Keratinocyte (primary cell): ENCODE measurements at regions not wholly inside any gene's neighbourhood (a gene's known extent, or its start where the extent isn't known, plus 50 kb on each side); places are given as distances from the start of the nearest gene placed in this dataset.
A peak's percentile ranks its signal among the peaks of the same experiment; 100 is the strongest.

Experiments used
- DNase-seq: peaks from one replicate; pipeline ENCODE4 v3.0.0-alpha.2; 2011; ENCODE audit warnings: low read depth, missing footprints, low spot score
- FAIRE-seq: peaks from 2 replicates; lab custom pipeline; 2011; peaks lifted over from hg19 to GRCh38; lab: Jason Lieb, UNC
- H2AFZ ChIP-seq: 2 replicates; pipeline ENCODE4 v1.6.0; 2012; ENCODE audit warnings: low read length, control low read depth, inconsistent platforms; ENCODE audit not compliant: control insufficient read depth
- H3K27ac ChIP-seq: 2 replicates; pipeline ENCODE4 v1.5.1; 2011; ENCODE audit warnings: low read length; ENCODE audit not compliant: control insufficient read depth, insufficient read depth
- H3K27me3 ChIP-seq: 3 replicates; pipeline ENCODE4 v1.6.0; 2011; ENCODE audit warnings: low read length; ENCODE audit not compliant: control insufficient read depth, insufficient read depth; ENCODE audit errors: extremely low read depth
- H3K36me3 ChIP-seq, 2 experiments: 2 replicates in 1 of 2; 3 replicates in 1 of 2; pipeline ENCODE4 v1.5.1; 2011; ENCODE audit warnings: low read length in 2 of 2, mild to moderate bottlenecking in 1 of 2; ENCODE audit not compliant: control insufficient read depth in 2 of 2, insufficient read depth in 2 of 2; ENCODE audit errors: extremely low read depth in 1 of 2
- H3K4me1 ChIP-seq: 3 replicates; pipeline ENCODE4 v1.5.1; 2011; ENCODE audit warnings: low read length; ENCODE audit not compliant: control insufficient read depth, insufficient read depth; ENCODE audit errors: extremely low read depth
- H3K4me2 ChIP-seq: 3 replicates; pipeline ENCODE4 v1.6.0; 2011; ENCODE audit warnings: low read depth, low read length; ENCODE audit not compliant: control insufficient read depth, insufficient read depth; ENCODE audit errors: extremely low read depth
- H3K4me3 ChIP-seq, 3 experiments: fragments of 200-600 bp in 1 of 3; sonication (generic) in 1 of 3; 2 replicates in 2 of 3; 3 replicates in 1 of 3; pipeline ENCODE4 v1.5.1; 2011 to 2016; ENCODE audit warnings: low read length in 3 of 3, mild to moderate bottlenecking in 3 of 3, control low read depth in 2 of 3, inconsistent platforms in 1 of 3, low read depth in 1 of 3, mixed read lengths in 1 of 3, mixed run types in 1 of 3, moderate library complexity in 1 of 3; ENCODE audit not compliant: control insufficient read depth in 2 of 3, insufficient read depth in 2 of 3; ENCODE audit errors: extremely low read depth in 1 of 3
- H3K79me2 ChIP-seq: 2 replicates; pipeline ENCODE4 v1.6.0; 2012; ENCODE audit warnings: low read length; ENCODE audit not compliant: control insufficient read depth, insufficient read depth
- H3K9ac ChIP-seq: 3 replicates; pipeline ENCODE4 v1.6.0; 2011; ENCODE audit warnings: low read length; ENCODE audit not compliant: control insufficient read depth, insufficient read depth; ENCODE audit errors: extremely low read depth
- H3K9me1 ChIP-seq: 3 replicates; pipeline ENCODE4 v1.6.0; 2011; ENCODE audit warnings: low read length; ENCODE audit not compliant: control insufficient read depth, insufficient read depth; ENCODE audit errors: extremely low read depth
- H3K9me3 ChIP-seq: 2 replicates; pipeline ENCODE4 v1.5.1; 2012; ENCODE audit warnings: low read depth, low read length; ENCODE audit not compliant: control insufficient read depth
- H4K20me1 ChIP-seq: 3 replicates; pipeline ENCODE4 v1.6.0; 2011; ENCODE audit warnings: low read length; ENCODE audit not compliant: control insufficient read depth, insufficient read depth; ENCODE audit errors: extremely low read depth
- EZH2 ChIP-seq: IDR thresholded peaks from one replicate; pipeline ENCODE4 v1.6.1; 2012; ENCODE audit warnings: inconsistent platforms, mild to moderate bottlenecking, low read length, moderate library complexity
- dilution Hi-C: fragments of 300-500 bp; cut with MboI; formaldehyde crosslinking; loops from one replicate; pipeline ENCODE4 v1.7.0; 2020; ENCODE audit warnings: low sequenced_read_pairs; ENCODE audit not compliant: extremely low pct_ligation_motif_present
- TF ChIP-seq, protein P1 (sequence below), 3 experiments: IDR thresholded peaks in 1 of 3; conservative IDR thresholded peaks in 1 of 3; optimal IDR thresholded peaks in 1 of 3; 2 replicates in 2 of 3; 3 replicates in 1 of 3; pipeline versions ENCODE3 to v1.5.1; 2011; ENCODE audit warnings: low read length in 3 of 3, mild to moderate bottlenecking in 3 of 3, moderate library complexity in 2 of 3, control low read depth in 1 of 3, inconsistent platforms in 1 of 3; ENCODE audit not compliant: insufficient read depth in 2 of 3; ENCODE audit errors: extremely low read depth in 1 of 3

- peaks cover 4% of the 10 kb centered on the region for H3K27me3 ChIP-seq
- H3K36me3 ChIP-seq: no peaks in the 10 kb centered on the region
- H3K9ac ChIP-seq: no peak overlapping the region
- FAIRE-seq (no peak), DNase-seq (no peak)
- H3K9me3 ChIP-seq: no peaks in the 10 kb centered on the region
- H4K20me1 ChIP-seq: no peaks in the 10 kb centered on the region
- H3K4me2 ChIP-seq: peak overlapping the region; percentile 44
- no peak for TF ChIP-seq EZH2
- TF ChIP-seq, protein P1, sequence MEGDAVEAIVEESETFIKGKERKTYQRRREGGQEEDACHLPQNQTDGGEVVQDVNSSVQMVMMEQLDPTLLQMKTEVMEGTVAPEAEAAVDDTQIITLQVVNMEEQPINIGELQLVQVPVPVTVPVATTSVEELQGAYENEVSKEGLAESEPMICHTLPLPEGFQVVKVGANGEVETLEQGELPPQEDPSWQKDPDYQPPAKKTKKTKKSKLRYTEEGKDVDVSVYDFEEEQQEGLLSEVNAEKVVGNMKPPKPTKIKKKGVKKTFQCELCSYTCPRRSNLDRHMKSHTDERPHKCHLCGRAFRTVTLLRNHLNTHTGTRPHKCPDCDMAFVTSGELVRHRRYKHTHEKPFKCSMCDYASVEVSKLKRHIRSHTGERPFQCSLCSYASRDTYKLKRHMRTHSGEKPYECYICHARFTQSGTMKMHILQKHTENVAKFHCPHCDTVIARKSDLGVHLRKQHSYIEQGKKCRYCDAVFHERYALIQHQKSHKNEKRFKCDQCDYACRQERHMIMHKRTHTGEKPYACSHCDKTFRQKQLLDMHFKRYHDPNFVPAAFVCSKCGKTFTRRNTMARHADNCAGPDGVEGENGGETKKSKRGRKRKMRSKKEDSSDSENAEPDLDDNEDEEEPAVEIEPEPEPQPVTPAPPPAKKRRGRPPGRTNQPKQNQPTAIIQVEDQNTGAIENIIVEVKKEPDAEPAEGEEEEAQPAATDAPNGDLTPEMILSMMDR (optimal IDR thresholded peaks at IDR 0.05 in 1 of 3, IDR thresholded peaks at IDR 0.05 in 1 of 3, conservative IDR thresholded peaks at IDR 0.05 in 1 of 3; ENCODE audit: extremely low read depth in 1 of 3, insufficient read depth in 2 of 3, low read length in 3 of 3): no peak
- peaks cover 7% of the 10 kb centered on the region for H3K4me1 ChIP-seq
- H3K79me2 ChIP-seq: no peaks in the 10 kb centered on the region
- H2AFZ ChIP-seq: peak overlapping the region; percentile 29
- no peaks in the 10 kb centered on the region for H3K9me1 ChIP-seq
- dilution Hi-C loops: no loop called here
- no peak overlapping the region for H3K4me3 ChIP-seq
- H3K27ac ChIP-seq: no peak overlapping the region
Observed at GRCh38 chr17:27944546-27945332, 51.6 kb upstream of the LYRM9 start.

DNA sequence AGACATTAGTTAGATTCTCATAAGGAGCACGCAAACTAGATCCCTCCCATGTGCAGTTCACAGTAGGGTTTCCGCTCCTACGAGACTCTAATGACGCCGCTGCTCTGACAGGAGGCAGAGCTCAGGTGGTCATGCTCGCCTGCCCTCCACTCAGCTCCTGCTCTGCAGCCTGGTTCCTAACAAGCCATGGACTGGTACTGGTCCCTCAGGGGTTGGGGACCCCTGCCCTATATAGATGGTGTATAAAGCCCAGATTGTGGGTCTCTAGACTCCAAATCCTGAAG is 52.1 kb upstream of the LYRM9 start:
- H3K27me3 ChIP-seq: no peaks in the 10 kb centered on the region
- no peak overlapping the region for H3K4me3 ChIP-seq
- FAIRE-seq (no peak), DNase-seq (no peak)
- TF ChIP-seq EZH2: no peak
- TF ChIP-seq, protein P1 (optimal IDR thresholded peaks at IDR 0.05 in 1 of 3, IDR thresholded peaks at IDR 0.05 in 1 of 3, conservative IDR thresholded peaks at IDR 0.05 in 1 of 3; ENCODE audit: extremely low read depth in 1 of 3, insufficient read depth in 2 of 3, low read length in 3 of 3): no peak
- no peak overlapping the region for H3K27ac ChIP-seq
- H3K9ac ChIP-seq: no peak overlapping the region
- no peaks in the 10 kb centered on the region for H4K20me1 ChIP-seq
- no peaks in the 10 kb centered on the region for H3K79me2 ChIP-seq
- dilution Hi-C loops: no loop called here
- H2AFZ ChIP-seq: no peak overlapping the region
- H3K36me3 ChIP-seq: no peaks in the 10 kb centered on the region
- peaks cover 7% of the 10 kb centered on the region for H3K4me1 ChIP-seq
- H3K9me3 ChIP-seq: no peaks in the 10 kb centered on the region
- no peak overlapping the region for H3K4me2 ChIP-seq
- no peaks in the 10 kb centered on the region for H3K9me1 ChIP-seq
